AG10803 (cell line): ENCODE measurements at regions not wholly inside any gene's neighbourhood (a gene's known extent, or its start where the extent isn't known, plus 50 kb on each side); places are given as distances from the start of the nearest gene placed in this dataset.
"Not testable (repeated sequence)": the region's sequence is repeated elsewhere in the genome, so short reads cannot be mapped to it uniquely, and the experiment has no call there.

Source experiments
- DNase-seq: peaks from one replicate; pipeline ENCODE4 v3.0.0; 2010; ENCODE audit warnings: low read depth
- H3K4me3 ChIP-seq: 2 replicates; pipeline ENCODE4 v1.5.1; 2011; ENCODE audit warnings: mild to moderate bottlenecking, low read length, control low read depth
- TF ChIP-seq, protein P1 (sequence below): conservative IDR thresholded peaks from 2 replicates; pipeline ENCODE4 v1.5.1; 2011; ENCODE audit warnings: mild to moderate bottlenecking, low read length, control low read depth, inconsistent platforms

DNA sequence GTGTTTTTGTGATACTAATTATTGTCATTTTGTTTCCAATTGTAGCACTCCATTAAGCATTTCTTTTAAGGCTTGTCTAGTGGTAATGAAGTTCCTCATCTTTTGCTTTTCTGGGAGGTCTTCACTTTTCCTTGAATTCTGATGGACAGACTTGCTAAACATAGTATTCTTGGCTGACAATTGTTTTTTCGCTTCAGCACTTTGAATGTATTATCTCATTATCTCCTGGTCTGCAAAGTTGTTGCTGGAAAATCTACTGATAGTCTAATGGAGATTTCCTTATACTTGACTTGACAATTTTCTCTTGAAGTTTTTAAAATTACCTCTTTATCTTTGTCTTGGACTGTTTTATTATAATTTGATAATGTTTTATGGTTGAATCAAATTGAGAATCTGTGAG, 147.5 kb downstream of the FAM174A start:
- no peak overlapping the region for H3K4me3 ChIP-seq
- TF ChIP-seq, protein P1, sequence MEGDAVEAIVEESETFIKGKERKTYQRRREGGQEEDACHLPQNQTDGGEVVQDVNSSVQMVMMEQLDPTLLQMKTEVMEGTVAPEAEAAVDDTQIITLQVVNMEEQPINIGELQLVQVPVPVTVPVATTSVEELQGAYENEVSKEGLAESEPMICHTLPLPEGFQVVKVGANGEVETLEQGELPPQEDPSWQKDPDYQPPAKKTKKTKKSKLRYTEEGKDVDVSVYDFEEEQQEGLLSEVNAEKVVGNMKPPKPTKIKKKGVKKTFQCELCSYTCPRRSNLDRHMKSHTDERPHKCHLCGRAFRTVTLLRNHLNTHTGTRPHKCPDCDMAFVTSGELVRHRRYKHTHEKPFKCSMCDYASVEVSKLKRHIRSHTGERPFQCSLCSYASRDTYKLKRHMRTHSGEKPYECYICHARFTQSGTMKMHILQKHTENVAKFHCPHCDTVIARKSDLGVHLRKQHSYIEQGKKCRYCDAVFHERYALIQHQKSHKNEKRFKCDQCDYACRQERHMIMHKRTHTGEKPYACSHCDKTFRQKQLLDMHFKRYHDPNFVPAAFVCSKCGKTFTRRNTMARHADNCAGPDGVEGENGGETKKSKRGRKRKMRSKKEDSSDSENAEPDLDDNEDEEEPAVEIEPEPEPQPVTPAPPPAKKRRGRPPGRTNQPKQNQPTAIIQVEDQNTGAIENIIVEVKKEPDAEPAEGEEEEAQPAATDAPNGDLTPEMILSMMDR = no peak
- no peak for DNase-seq

DNA sequence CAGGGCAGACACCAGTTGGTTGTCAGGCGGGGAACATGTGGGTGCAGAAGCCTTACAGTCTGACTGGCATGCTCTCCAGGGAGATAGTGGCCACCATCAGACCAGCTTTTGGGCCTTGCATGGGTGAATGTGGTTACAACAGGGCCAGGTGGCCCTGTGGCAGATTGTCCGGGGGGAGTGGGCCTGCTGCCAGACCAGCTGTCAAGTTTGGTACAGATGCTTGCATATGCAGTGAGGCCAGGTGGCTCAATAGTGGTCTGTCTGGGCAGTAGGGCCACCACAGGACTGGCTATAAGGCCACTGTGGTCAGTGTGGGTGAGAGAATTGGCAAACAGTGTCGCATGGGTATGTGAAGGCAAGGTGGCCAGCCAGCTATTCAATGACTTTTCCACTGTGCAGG, 148.7 kb downstream of the FAM174A start:
- DNase-seq = no peak
- no peak overlapping the region for H3K4me3 ChIP-seq
- TF ChIP-seq, protein P1 = no peak

DNA sequence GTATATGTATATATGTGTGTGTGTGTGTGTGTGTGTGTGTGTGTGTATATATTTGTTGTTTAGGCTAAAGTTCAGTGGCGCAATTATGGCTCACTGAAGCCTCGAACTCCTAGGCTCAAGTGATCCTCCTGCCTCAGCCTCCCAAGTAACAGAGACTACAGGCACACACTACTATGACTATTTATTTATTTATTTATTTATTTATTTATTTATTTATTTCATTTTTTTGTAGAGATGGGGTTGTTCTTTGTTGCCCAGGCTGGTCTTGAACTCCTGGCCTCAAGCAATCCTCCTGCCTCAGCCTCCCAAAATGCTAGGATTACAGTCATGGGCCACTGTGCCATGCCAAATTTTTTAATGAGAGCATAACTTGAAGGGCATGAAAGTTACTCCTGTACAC, 149.9 kb downstream of the FAM174A start:
- not testable (repeated sequence) for DNase-seq

DNA sequence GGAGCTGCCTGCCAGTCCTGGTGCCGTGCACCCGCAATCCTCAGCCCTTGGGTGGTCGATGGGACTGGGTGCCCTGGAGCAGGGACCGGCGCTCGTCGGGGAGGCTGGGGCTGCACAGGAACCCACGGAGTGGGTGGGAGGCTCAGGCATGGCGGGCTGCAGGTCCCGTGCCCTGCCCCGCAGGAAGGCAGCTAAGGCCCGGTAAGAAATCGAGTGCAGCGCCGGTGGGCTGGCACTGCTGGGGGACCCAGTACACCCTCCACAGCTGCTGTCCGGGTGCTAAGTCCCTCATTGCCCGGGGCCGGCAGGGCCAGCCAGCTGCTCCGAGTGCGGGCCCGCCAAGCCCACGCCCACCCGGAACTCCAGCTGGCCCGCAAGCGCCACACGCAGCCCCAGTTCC, 153.7 kb downstream of the FAM174A start:
- not testable (repeated sequence) for DNase-seq, H3K4me3 ChIP-seq

More for the DNA sequence above, 149.9 kb downstream of the FAM174A start:
- not testable (repeated sequence) for H3K4me3 ChIP-seq

DNA sequence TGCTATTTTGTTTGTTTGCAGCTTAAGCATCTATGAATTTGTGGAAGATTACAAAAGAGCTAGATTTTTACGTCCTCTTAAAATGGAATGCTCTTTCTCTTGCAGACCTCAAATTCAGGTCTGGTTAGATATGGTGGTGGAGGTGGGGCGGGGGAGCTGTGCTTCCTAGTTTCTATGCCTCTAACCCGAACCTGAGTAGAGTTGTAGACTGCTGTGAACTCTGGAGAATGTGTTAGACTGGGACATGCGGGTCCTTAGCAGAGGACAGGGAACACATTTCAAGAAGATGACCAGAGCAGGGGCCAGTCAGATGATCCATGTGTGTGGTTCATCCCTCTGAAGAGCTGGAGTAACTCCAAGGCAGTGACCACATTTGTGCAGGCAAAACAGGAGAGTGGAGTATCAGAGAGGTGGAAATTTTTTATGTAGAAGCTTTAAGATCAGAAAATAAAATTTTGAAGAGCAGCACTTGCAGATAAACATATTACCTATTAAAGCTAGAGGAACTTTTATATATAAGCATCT, 154.9 kb downstream of the FAM174A start:
- TF ChIP-seq, protein P1 = no peak
- no peak overlapping the region for H3K4me3 ChIP-seq
- DNase-seq = no peak

DNA sequence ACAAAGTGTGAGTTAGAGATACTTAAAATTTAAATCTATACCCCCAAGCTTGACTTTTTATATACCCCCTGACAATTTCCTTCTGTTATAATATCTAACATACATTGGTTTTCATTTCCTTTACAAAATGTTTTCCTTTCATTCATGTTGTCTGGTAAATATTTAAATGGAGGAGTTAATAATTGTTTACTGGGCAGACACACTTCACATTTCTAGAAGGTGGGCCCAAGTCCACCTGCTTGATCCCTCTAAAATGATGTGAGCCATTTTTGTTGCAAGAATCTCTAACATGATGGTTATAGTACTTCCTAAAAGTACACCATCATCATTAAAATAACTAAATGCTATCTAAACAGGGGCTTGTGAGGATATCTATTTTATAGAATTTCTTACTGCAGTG, 155.9 kb downstream of the FAM174A start:
- TF ChIP-seq, protein P1 = no peak
- no peak for DNase-seq
- H3K4me3 ChIP-seq = no peak overlapping the region

DNA sequence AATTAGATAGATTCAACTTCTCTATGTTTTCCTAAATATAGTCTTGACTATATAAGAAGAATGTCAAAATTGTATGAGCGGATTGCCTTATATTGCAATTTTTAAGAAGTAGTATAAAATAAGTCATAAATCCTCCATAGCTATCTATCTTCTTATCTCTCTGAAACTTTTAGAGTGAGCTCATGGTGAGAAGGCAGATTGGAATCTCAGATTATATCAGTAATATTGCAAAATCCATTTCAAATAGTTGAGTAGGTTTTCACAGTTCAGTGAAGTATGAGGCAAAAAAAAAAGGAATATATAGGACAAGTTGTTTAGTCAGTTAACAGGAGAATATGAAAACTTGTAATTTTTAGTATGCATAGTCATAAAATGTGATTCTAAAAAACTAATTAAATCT, 156.4 kb downstream of the FAM174A start:
- H3K4me3 ChIP-seq = no peak overlapping the region
- no peak for DNase-seq
- TF ChIP-seq, protein P1 = no peak

DNA sequence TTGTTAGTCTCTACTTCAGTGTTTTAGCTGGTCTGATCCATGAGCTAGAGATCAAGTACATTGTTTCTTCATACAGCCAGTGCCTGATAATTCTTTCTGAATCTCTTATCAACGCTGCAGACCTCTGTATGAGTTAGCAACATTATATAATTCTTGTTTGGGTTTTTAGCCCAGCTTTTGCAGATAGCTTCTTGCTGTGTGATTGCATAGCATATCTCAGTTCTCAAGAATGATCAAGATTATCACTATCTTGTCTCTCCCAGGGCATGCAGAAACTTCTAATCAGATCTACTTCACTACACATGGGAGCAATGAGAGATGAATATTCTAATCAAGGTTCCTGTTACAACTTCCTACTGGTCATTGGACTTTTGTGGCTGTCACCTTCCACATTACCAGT, 158.3 kb downstream of the FAM174A start:
- no peak for DNase-seq
- H3K4me3 ChIP-seq = no peak overlapping the region
- TF ChIP-seq, protein P1 = no peak
